ENCODE measurements at regions not wholly inside any gene's neighbourhood (a gene's known extent, or its start where the extent isn't known, plus 50 kb on each side); places are given as distances from the start of the nearest gene placed in this dataset.

- TF ChIP-seq CTCF (IDR thresholded peaks at IDR 0.05; ENCODE audit: low read depth, low read length) (no peak), MYC (IDR thresholded peaks at IDR 0.05; ENCODE audit: low read depth, low read length) (no peak), MAX (IDR thresholded peaks at IDR 0.05; ENCODE audit: low read depth, low read length) (no peak)
Measured at GRCh38 chr2:57884281-57884680, 162.3 kb upstream of the VRK2 start.

Measured in NB4 (cell line).